A549 (cell line): ENCODE measurements at regions not wholly inside any gene's neighbourhood (a gene's known extent, or its start where the extent isn't known, plus 50 kb on each side); places are given as distances from the start of the nearest gene placed in this dataset.

ENCODE experiments used
- RAD21 ChIP-seq, 2 experiments: fragments of >200 bp in 1 of 2; sonication (Bioruptor Twin) in 1 of 2; formaldehyde crosslinking in 1 of 2; IDR thresholded peaks in 1 of 2; conservative IDR thresholded peaks in 1 of 2; 2 replicates in 1 of 2; 3 replicates in 1 of 2; pipeline ENCODE4 v1.6.1; 2012 to 2018; ENCODE audit warnings: inconsistent platforms in 1 of 2
- TF ChIP-seq, protein P1 (sequence below): fragments of >200 bp; sonication (Bioruptor Twin); formaldehyde crosslinking; IDR thresholded peaks from 3 replicates; pipeline ENCODE4 v1.5.1; 2016

DNA sequence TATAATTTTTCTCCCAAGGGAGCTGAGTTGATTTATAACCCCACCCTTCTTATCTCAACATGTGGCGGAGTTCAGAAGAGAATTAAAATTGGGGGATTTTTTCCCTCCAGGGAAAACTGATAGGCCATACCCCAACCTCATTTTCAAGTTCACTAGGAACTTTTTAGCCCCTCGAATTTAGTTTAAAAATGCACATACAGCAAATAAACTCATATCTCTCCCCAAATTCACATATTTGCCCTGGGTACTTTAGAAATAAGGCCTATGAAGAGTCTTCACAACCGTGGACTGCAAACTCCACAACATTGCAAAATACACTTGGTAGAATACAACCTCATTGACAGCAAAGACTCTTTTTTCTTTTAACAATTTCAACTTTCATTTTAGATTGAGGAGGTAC lies 206.7 kb upstream of the LEF1 start:
- TF ChIP-seq, protein P1, sequence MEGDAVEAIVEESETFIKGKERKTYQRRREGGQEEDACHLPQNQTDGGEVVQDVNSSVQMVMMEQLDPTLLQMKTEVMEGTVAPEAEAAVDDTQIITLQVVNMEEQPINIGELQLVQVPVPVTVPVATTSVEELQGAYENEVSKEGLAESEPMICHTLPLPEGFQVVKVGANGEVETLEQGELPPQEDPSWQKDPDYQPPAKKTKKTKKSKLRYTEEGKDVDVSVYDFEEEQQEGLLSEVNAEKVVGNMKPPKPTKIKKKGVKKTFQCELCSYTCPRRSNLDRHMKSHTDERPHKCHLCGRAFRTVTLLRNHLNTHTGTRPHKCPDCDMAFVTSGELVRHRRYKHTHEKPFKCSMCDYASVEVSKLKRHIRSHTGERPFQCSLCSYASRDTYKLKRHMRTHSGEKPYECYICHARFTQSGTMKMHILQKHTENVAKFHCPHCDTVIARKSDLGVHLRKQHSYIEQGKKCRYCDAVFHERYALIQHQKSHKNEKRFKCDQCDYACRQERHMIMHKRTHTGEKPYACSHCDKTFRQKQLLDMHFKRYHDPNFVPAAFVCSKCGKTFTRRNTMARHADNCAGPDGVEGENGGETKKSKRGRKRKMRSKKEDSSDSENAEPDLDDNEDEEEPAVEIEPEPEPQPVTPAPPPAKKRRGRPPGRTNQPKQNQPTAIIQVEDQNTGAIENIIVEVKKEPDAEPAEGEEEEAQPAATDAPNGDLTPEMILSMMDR: no peak
- TF ChIP-seq RAD21 (conservative IDR thresholded peaks at IDR 0.05 in 1 of 2, IDR thresholded peaks at IDR 0.05 in 1 of 2): no peak
